DOHH2 (cell line): ENCODE measurements at regions not wholly inside any gene's neighbourhood (a gene's known extent, or its start where the extent isn't known, plus 50 kb on each side); places are given as distances from the start of the nearest gene placed in this dataset.
A peak's percentile ranks its signal among the peaks of the same experiment; 100 is the strongest.

ENCODE experiments used
- H3F3A ChIP-seq: fragments of 200-600 bp; sonication (generic), shearing (Covaris generic); 2 replicates; pipeline ENCODE4 v1.6.0; 2016; ENCODE audit warnings: antibody characterized with exemption, mild to moderate bottlenecking; ENCODE audit not compliant: control insufficient read depth, insufficient read depth
- H3K27ac ChIP-seq: fragments of 200-600 bp; sonication (generic); 2 replicates; pipeline ENCODE4 v1.5.1; 2014; ENCODE audit warnings: low read depth, mild to moderate bottlenecking, low read length, moderate library complexity
- H3K27me3 ChIP-seq: fragments of 200-600 bp; sonication (generic); 2 replicates; pipeline ENCODE4 v1.6.1; 2014; ENCODE audit warnings: mild to moderate bottlenecking, low read length, mixed read lengths; ENCODE audit not compliant: control insufficient read depth
- H3K36me3 ChIP-seq: fragments of 200-600 bp; sonication (generic); 2 replicates; pipeline ENCODE4 v1.6.1; 2014; ENCODE audit warnings: mild to moderate bottlenecking, low read length, moderate library complexity, mixed read lengths; ENCODE audit not compliant: control insufficient read depth
- H3K4me1 ChIP-seq: fragments of 200-600 bp; sonication (generic); 2 replicates; pipeline ENCODE4 v1.6.1; 2014; ENCODE audit warnings: mild to moderate bottlenecking, low read length, mixed read lengths; ENCODE audit not compliant: control insufficient read depth
- H3K4me2 ChIP-seq: fragments of 200-600 bp; sonication (generic); 2 replicates; pipeline ENCODE4 v1.6.0; 2014; ENCODE audit warnings: mild to moderate bottlenecking, low read length, moderate library complexity
- H3K4me3 ChIP-seq: fragments of 200-600 bp; sonication (generic); 2 replicates; pipeline ENCODE4 v1.5.1; 2014; ENCODE audit warnings: mild to moderate bottlenecking, low read length, mixed read lengths
- H3K79me2 ChIP-seq: fragments of 200-600 bp; sonication (generic); 2 replicates; pipeline ENCODE4 v1.6.1; 2014; ENCODE audit warnings: mild to moderate bottlenecking, low read length, mixed read lengths; ENCODE audit not compliant: control insufficient read depth
- H3K9me2 ChIP-seq: fragments of 200-600 bp; sonication (generic); replicated peaks from 2 replicates; pipeline ENCODE4 v1.6.1; 2014; ENCODE audit warnings: mild to moderate bottlenecking, low read length, mixed read lengths; ENCODE audit not compliant: control insufficient read depth
- H3K9me3 ChIP-seq: fragments of 200-600 bp; sonication (generic); 2 replicates; pipeline ENCODE4 v1.6.1; 2014; ENCODE audit warnings: antibody characterized with exemption, low read length, mixed read lengths; ENCODE audit not compliant: control insufficient read depth, insufficient read depth
- H4K20me1 ChIP-seq: fragments of 200-600 bp; sonication (generic); 2 replicates; pipeline ENCODE4 v1.6.0; 2014; ENCODE audit warnings: low read depth, mild to moderate bottlenecking, antibody characterized with exemption, low read length, moderate library complexity; ENCODE audit not compliant: control insufficient read depth, insufficient read depth
- CTCF ChIP-seq: fragments of 200-600 bp; sonication (generic); IDR thresholded peaks from one replicate; pipeline ENCODE4 v1.5.1; 2014; ENCODE audit warnings: antibody characterized with exemption, mild to moderate bottlenecking, low read depth, low read length; ENCODE audit not compliant: poor library complexity, severe bottlenecking
- EZH2phosphoT487 ChIP-seq: fragments of 200-600 bp; sonication (generic); IDR thresholded peaks from 2 replicates; pipeline ENCODE4 v1.6.1; 2017; ENCODE audit warnings: borderline replicate concordance, mild to moderate bottlenecking, antibody characterized with exemption, low read length, moderate library complexity, mixed read lengths

- Histone ChIP-seq H3F3A (peaks cover 45% of the 10 kb centered on the region), H3K4me1 (peaks cover 94% of the 10 kb centered on the region), H3K27me3 (no peaks in the 10 kb centered on the region), H3K4me2 (peak overlapping the region; percentile 75), H4K20me1 (no peaks in the 10 kb centered on the region), H3K36me3 (no peaks in the 10 kb centered on the region; the same call in 1 of the 2 replicates), H3K27ac (peak overlapping the region; percentile 93), H3K4me3 (peak overlapping the region; percentile 69), H3K9me2 (no peaks in the 10 kb centered on the region), H3K79me2 (no peaks in the 10 kb centered on the region), H3K9me3 (no peaks in the 10 kb centered on the region)
- no peak for TF ChIP-seq EZH2phosphoT487
- TF ChIP-seq CTCF, result no peak
Observed at GRCh38 chr6:159108426-159108985, 60.7 kb upstream of the FNDC1 start.

- no peaks in the 10 kb centered on the region for H3K27me3 ChIP-seq
- H3K4me3 ChIP-seq, result peak overlapping the region; percentile 69
- H3K27ac ChIP-seq, result peak overlapping the region; percentile 93
- H3K9me2 ChIP-seq, result no peaks in the 10 kb centered on the region
- no peaks in the 10 kb centered on the region for H3K79me2 ChIP-seq
- peaks cover 45% of the 10 kb centered on the region for H3F3A ChIP-seq
- H3K4me1 ChIP-seq, result peaks cover 94% of the 10 kb centered on the region
- peak overlapping the region; percentile 75 for H3K4me2 ChIP-seq
- H3K9me3 ChIP-seq, result no peaks in the 10 kb centered on the region
- no peaks in the 10 kb centered on the region; the same call in 1 of the 2 replicates for H3K36me3 ChIP-seq
- no peaks in the 10 kb centered on the region for H4K20me1 ChIP-seq
- no peak for TF ChIP-seq EZH2phosphoT487
Observed at GRCh38 chr6:159107451-159108260, 61.5 kb upstream of the FNDC1 start.

GRCh38 chr6:159106627-159107241 lies 61.9 kb upstream of the TAGAP start:
- Histone ChIP-seq H3K4me2 (peak overlapping the region; percentile 75), H3F3A (peaks cover 45% of the 10 kb centered on the region), H3K27ac (peak overlapping the region; percentile 93), H3K79me2 (no peaks in the 10 kb centered on the region), H3K4me3 (peak overlapping the region; percentile 69), H3K36me3 (no peaks in the 10 kb centered on the region; the same call in 1 of the 2 replicates), H3K4me1 (peaks cover 99% of the 10 kb centered on the region), H3K27me3 (no peaks in the 10 kb centered on the region), H3K9me3 (no peaks in the 10 kb centered on the region), H3K9me2 (no peaks in the 10 kb centered on the region), H4K20me1 (no peaks in the 10 kb centered on the region)
- no peak for TF ChIP-seq CTCF
- no peak for TF ChIP-seq EZH2phosphoT487

- peaks cover 96% of the 10 kb centered on the region for H3K4me1 ChIP-seq
- TF ChIP-seq EZH2phosphoT487, result no peak
- TF ChIP-seq CTCF, result no peak
- H3K4me2 ChIP-seq, result peak overlapping the region; percentile 75
Observed at GRCh38 chr6:159105716-159106115, 60.9 kb upstream of the TAGAP start.

More at GRCh38 chr6:159105716-159106115, 60.9 kb upstream of the TAGAP start:
- Histone ChIP-seq H3K9me2 (no peaks in the 10 kb centered on the region), H4K20me1 (no peaks in the 10 kb centered on the region), H3K4me3 (peak overlapping the region; percentile 52), H3K27me3 (no peaks in the 10 kb centered on the region), H3K27ac (peak overlapping the region; percentile 93), H3K79me2 (no peaks in the 10 kb centered on the region), H3K9me3 (no peaks in the 10 kb centered on the region), H3K36me3 (no peaks in the 10 kb centered on the region; the same call in 1 of the 2 replicates), H3F3A (peaks cover 49% of the 10 kb centered on the region)
